ENCODE measurements at regions not wholly inside any gene's neighbourhood (a gene's known extent, or its start where the extent isn't known, plus 50 kb on each side); places are given as distances from the start of the nearest gene placed in this dataset.

GRCh38 chr4:75118739-75119138, 185.8 kb downstream of the PARM1 start:
- TF ChIP-seq, protein P1, sequence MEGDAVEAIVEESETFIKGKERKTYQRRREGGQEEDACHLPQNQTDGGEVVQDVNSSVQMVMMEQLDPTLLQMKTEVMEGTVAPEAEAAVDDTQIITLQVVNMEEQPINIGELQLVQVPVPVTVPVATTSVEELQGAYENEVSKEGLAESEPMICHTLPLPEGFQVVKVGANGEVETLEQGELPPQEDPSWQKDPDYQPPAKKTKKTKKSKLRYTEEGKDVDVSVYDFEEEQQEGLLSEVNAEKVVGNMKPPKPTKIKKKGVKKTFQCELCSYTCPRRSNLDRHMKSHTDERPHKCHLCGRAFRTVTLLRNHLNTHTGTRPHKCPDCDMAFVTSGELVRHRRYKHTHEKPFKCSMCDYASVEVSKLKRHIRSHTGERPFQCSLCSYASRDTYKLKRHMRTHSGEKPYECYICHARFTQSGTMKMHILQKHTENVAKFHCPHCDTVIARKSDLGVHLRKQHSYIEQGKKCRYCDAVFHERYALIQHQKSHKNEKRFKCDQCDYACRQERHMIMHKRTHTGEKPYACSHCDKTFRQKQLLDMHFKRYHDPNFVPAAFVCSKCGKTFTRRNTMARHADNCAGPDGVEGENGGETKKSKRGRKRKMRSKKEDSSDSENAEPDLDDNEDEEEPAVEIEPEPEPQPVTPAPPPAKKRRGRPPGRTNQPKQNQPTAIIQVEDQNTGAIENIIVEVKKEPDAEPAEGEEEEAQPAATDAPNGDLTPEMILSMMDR (conservative IDR thresholded peaks at IDR 0.05), result no peak
- TF ChIP-seq ZFX (IDR thresholded peaks at IDR 0.05), result no peak
